Prostate gland (tissue), 2 donors: ENCODE measurements at regions not wholly inside any gene's neighbourhood (a gene's known extent, or its start where the extent isn't known, plus 50 kb on each side); places are given as distances from the start of the nearest gene placed in this dataset.

Experiments used
- CTCF ChIP-seq, 4 experiments: fragments of 200-600 bp in 2 of 4; fragments of 450-650 bp in 2 of 4; sonication (generic) in 2 of 4; IDR thresholded peaks; 1 replicate in 3 of 4; 2 replicates in 1 of 4; pipeline ENCODE4 v1.5.1; 2016 to 2019; ENCODE audit warnings: antibody characterized with exemption in 4 of 4, mild to moderate bottlenecking in 2 of 4, moderate library complexity in 2 of 4
- POLR2A ChIP-seq: fragments of 450-650 bp; IDR thresholded peaks from one replicate; pipeline ENCODE4 v1.6.1; 2016; ENCODE audit warnings: antibody characterized with exemption, mild to moderate bottlenecking

GRCh38 chrX:65838674-65839073, 171.2 kb downstream of the MSN start:
- TF ChIP-seq CTCF (IDR thresholded peaks at IDR 0.05) = no peak
- no peak for TF ChIP-seq POLR2A
